8988T (cell line): ENCODE measurements at regions not wholly inside any gene's neighbourhood (a gene's known extent, or its start where the extent isn't known, plus 50 kb on each side); places are given as distances from the start of the nearest gene placed in this dataset.
"Not testable (repeated sequence)": the region's sequence is repeated elsewhere in the genome, so short reads cannot be mapped to it uniquely, and the experiment has no call there.

ENCODE experiments used
- DNase-seq: peaks from one replicate; pipeline ENCODE4 v3.0.0; 2011

- DNase-seq: no peak
Measured at GRCh38 chr14:30227436-30227835, 299.8 kb upstream of the PRKD1 start.

- DNase-seq: no peak
Measured at GRCh38 chr14:30227876-30228275, 300.2 kb upstream of the PRKD1 start.

GRCh38 chr14:30230719-30231118 lies 303.1 kb upstream of the PRKD1 start:
- no peak for DNase-seq

- no peak for DNase-seq
Measured at GRCh38 chr14:30234966-30235365, 307.3 kb upstream of the PRKD1 start.

- no peak for DNase-seq
Measured at GRCh38 chr14:30235485-30235884, 307.8 kb upstream of the PRKD1 start.

GRCh38 chr14:30238936-30239335 lies 311.3 kb upstream of the PRKD1 start:
- DNase-seq: no peak

GRCh38 chr14:30240018-30240417 lies 312.4 kb upstream of the PRKD1 start:
- no peak for DNase-seq

- DNase-seq: no peak
Measured at GRCh38 chr14:30240685-30241084, 313.0 kb upstream of the PRKD1 start.

GRCh38 chr14:30242744-30243143 lies 315.1 kb upstream of the PRKD1 start:
- DNase-seq: no peak

GRCh38 chr14:30243207-30243606 lies 315.6 kb upstream of the PRKD1 start:
- DNase-seq: no peak

- DNase-seq: no peak
Measured at GRCh38 chr14:30243805-30244204, 315.2 kb upstream of the G2E3 start.

GRCh38 chr14:30244348-30244747 lies 314.6 kb upstream of the G2E3 start:
- not testable (repeated sequence) for DNase-seq

- no peak for DNase-seq
Measured at GRCh38 chr14:30251017-30251416, 307.9 kb upstream of the G2E3 start.

GRCh38 chr14:30251557-30252100 lies 307.3 kb upstream of the G2E3 start:
- DNase-seq: no peak

- no peak for DNase-seq
Measured at GRCh38 chr14:30252151-30252550, 306.8 kb upstream of the G2E3 start.

- no peak for DNase-seq
Measured at GRCh38 chr14:30252783-30253674, 305.9 kb upstream of the G2E3 start.

GRCh38 chr14:30256627-30257026 lies 302.3 kb upstream of the G2E3 start:
- no peak for DNase-seq

GRCh38 chr14:30257946-30258661 lies 300.9 kb upstream of the G2E3 start:
- DNase-seq: no peak

GRCh38 chr14:30260833-30261607 lies 297.9 kb upstream of the G2E3 start:
- DNase-seq: no peak

- DNase-seq: no peak
Measured at GRCh38 chr14:30264161-30264560, 294.8 kb upstream of the G2E3 start.

- no peak for DNase-seq
Measured at GRCh38 chr14:30266290-30266689, 292.7 kb upstream of the G2E3 start.

GRCh38 chr14:30267141-30267540 lies 291.8 kb upstream of the G2E3 start:
- DNase-seq: no peak
